Keratinocyte (primary cell): ENCODE measurements at regions not wholly inside any gene's neighbourhood (a gene's known extent, or its start where the extent isn't known, plus 50 kb on each side); places are given as distances from the start of the nearest gene placed in this dataset.

Experiments used
- DNase-seq: peaks from one replicate; pipeline ENCODE4 v3.0.0-alpha.2; 2011; ENCODE audit warnings: low read depth, missing footprints, low spot score
- FAIRE-seq: peaks from 2 replicates; lab custom pipeline; 2011; peaks lifted over from hg19 to GRCh38; lab: Jason Lieb, UNC
- H2AFZ ChIP-seq: 2 replicates; pipeline ENCODE4 v1.6.0; 2012; ENCODE audit warnings: low read length, control low read depth, inconsistent platforms; ENCODE audit not compliant: control insufficient read depth
- H3K27ac ChIP-seq: 2 replicates; pipeline ENCODE4 v1.5.1; 2011; ENCODE audit warnings: low read length; ENCODE audit not compliant: control insufficient read depth, insufficient read depth
- H3K27me3 ChIP-seq: 3 replicates; pipeline ENCODE4 v1.6.0; 2011; ENCODE audit warnings: low read length; ENCODE audit not compliant: control insufficient read depth, insufficient read depth; ENCODE audit errors: extremely low read depth
- H3K36me3 ChIP-seq, 2 experiments: 2 replicates in 1 of 2; 3 replicates in 1 of 2; pipeline ENCODE4 v1.5.1; 2011; ENCODE audit warnings: low read length in 2 of 2, mild to moderate bottlenecking in 1 of 2; ENCODE audit not compliant: control insufficient read depth in 2 of 2, insufficient read depth in 2 of 2; ENCODE audit errors: extremely low read depth in 1 of 2
- H3K4me1 ChIP-seq: 3 replicates; pipeline ENCODE4 v1.5.1; 2011; ENCODE audit warnings: low read length; ENCODE audit not compliant: control insufficient read depth, insufficient read depth; ENCODE audit errors: extremely low read depth
- H3K4me2 ChIP-seq: 3 replicates; pipeline ENCODE4 v1.6.0; 2011; ENCODE audit warnings: low read depth, low read length; ENCODE audit not compliant: control insufficient read depth, insufficient read depth; ENCODE audit errors: extremely low read depth
- H3K4me3 ChIP-seq, 3 experiments: fragments of 200-600 bp in 1 of 3; sonication (generic) in 1 of 3; 2 replicates in 2 of 3; 3 replicates in 1 of 3; pipeline ENCODE4 v1.5.1; 2011 to 2016; ENCODE audit warnings: low read length in 3 of 3, mild to moderate bottlenecking in 3 of 3, control low read depth in 2 of 3, inconsistent platforms in 1 of 3, low read depth in 1 of 3, mixed read lengths in 1 of 3, mixed run types in 1 of 3, moderate library complexity in 1 of 3; ENCODE audit not compliant: control insufficient read depth in 2 of 3, insufficient read depth in 2 of 3; ENCODE audit errors: extremely low read depth in 1 of 3
- H3K79me2 ChIP-seq: 2 replicates; pipeline ENCODE4 v1.6.0; 2012; ENCODE audit warnings: low read length; ENCODE audit not compliant: control insufficient read depth, insufficient read depth
- H3K9ac ChIP-seq: 3 replicates; pipeline ENCODE4 v1.6.0; 2011; ENCODE audit warnings: low read length; ENCODE audit not compliant: control insufficient read depth, insufficient read depth; ENCODE audit errors: extremely low read depth
- H3K9me1 ChIP-seq: 3 replicates; pipeline ENCODE4 v1.6.0; 2011; ENCODE audit warnings: low read length; ENCODE audit not compliant: control insufficient read depth, insufficient read depth; ENCODE audit errors: extremely low read depth
- H3K9me3 ChIP-seq: 2 replicates; pipeline ENCODE4 v1.5.1; 2012; ENCODE audit warnings: low read depth, low read length; ENCODE audit not compliant: control insufficient read depth
- H4K20me1 ChIP-seq: 3 replicates; pipeline ENCODE4 v1.6.0; 2011; ENCODE audit warnings: low read length; ENCODE audit not compliant: control insufficient read depth, insufficient read depth; ENCODE audit errors: extremely low read depth
- EZH2 ChIP-seq: IDR thresholded peaks from one replicate; pipeline ENCODE4 v1.6.1; 2012; ENCODE audit warnings: inconsistent platforms, mild to moderate bottlenecking, low read length, moderate library complexity
- dilution Hi-C: fragments of 300-500 bp; cut with MboI; formaldehyde crosslinking; loops from one replicate; pipeline ENCODE4 v1.7.0; 2020; ENCODE audit warnings: low sequenced_read_pairs; ENCODE audit not compliant: extremely low pct_ligation_motif_present
- TF ChIP-seq, protein P1 (sequence below), 3 experiments: IDR thresholded peaks in 1 of 3; conservative IDR thresholded peaks in 1 of 3; optimal IDR thresholded peaks in 1 of 3; 2 replicates in 2 of 3; 3 replicates in 1 of 3; pipeline versions ENCODE3 to v1.5.1; 2011; ENCODE audit warnings: low read length in 3 of 3, mild to moderate bottlenecking in 3 of 3, moderate library complexity in 2 of 3, control low read depth in 1 of 3, inconsistent platforms in 1 of 3; ENCODE audit not compliant: insufficient read depth in 2 of 3; ENCODE audit errors: extremely low read depth in 1 of 3

DNA sequence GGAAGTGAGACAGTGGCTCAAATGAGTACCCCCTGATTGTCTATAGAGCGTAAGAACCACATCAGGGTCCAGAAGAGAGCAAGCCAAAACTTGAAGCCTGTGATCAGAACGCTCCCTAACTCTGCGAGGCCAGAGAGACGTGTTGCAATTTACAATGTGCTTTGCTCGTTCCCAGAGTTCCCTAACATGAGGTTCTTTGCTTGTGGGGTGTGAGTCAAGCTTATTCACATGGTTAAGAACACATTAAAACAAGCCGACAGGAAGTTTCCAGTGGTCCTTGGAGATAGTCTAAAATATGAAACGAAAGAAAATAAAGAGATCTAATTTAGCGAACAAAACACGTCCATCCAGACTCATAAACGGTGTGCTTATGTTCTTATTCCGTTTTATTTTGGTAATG, 702.3 kb downstream of the TRIML1 start:
- no peaks in the 10 kb centered on the region for H3K9me3 ChIP-seq
- DNase-seq (no peak), FAIRE-seq (no peak)
- no peak overlapping the region for H3K4me2 ChIP-seq
- H3K27ac ChIP-seq = no peak overlapping the region
- TF ChIP-seq, protein P1, sequence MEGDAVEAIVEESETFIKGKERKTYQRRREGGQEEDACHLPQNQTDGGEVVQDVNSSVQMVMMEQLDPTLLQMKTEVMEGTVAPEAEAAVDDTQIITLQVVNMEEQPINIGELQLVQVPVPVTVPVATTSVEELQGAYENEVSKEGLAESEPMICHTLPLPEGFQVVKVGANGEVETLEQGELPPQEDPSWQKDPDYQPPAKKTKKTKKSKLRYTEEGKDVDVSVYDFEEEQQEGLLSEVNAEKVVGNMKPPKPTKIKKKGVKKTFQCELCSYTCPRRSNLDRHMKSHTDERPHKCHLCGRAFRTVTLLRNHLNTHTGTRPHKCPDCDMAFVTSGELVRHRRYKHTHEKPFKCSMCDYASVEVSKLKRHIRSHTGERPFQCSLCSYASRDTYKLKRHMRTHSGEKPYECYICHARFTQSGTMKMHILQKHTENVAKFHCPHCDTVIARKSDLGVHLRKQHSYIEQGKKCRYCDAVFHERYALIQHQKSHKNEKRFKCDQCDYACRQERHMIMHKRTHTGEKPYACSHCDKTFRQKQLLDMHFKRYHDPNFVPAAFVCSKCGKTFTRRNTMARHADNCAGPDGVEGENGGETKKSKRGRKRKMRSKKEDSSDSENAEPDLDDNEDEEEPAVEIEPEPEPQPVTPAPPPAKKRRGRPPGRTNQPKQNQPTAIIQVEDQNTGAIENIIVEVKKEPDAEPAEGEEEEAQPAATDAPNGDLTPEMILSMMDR (optimal IDR thresholded peaks at IDR 0.05 in 1 of 3, IDR thresholded peaks at IDR 0.05 in 1 of 3, conservative IDR thresholded peaks at IDR 0.05 in 1 of 3; ENCODE audit: extremely low read depth in 1 of 3, insufficient read depth in 2 of 3, low read length in 3 of 3) = no peak
- no peak for TF ChIP-seq EZH2
- no peaks in the 10 kb centered on the region for H3K36me3 ChIP-seq
- H3K9ac ChIP-seq = no peak overlapping the region
- dilution Hi-C loops = no loop called here
- no peak overlapping the region for H3K4me3 ChIP-seq
- no peaks in the 10 kb centered on the region for H3K27me3 ChIP-seq
- no peaks in the 10 kb centered on the region for H3K79me2 ChIP-seq
- no peaks in the 10 kb centered on the region for H3K4me1 ChIP-seq
- H3K9me1 ChIP-seq = no peaks in the 10 kb centered on the region
- H2AFZ ChIP-seq = no peak overlapping the region
- H4K20me1 ChIP-seq = no peaks in the 10 kb centered on the region

DNA sequence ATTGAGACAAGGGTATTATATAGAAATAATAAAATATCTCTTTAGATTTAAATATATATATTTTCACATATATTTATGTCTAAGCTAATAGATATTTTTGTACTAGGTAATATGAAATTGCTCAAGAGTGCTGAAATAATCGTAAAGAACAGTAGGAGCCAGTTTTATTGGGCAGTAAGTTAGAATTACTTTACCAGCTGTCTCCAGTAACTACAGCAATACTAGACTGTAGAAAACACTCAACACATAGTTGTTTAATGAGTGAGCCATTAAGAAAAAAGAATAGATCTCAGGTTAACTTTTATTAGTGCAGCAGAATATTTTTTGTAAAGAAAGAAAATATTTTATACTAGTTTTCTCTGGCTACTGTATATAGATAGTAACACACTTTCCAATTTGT, 715.2 kb downstream of the TRIML1 start:
- no peak overlapping the region for H3K4me2 ChIP-seq
- H3K27ac ChIP-seq = no peak overlapping the region
- H3K27me3 ChIP-seq = no peaks in the 10 kb centered on the region
- H3K4me1 ChIP-seq = no peaks in the 10 kb centered on the region
- no peak for DNase-seq
- H3K36me3 ChIP-seq = no peaks in the 10 kb centered on the region
- no peak overlapping the region for H3K9ac ChIP-seq
- no peak for FAIRE-seq
- H4K20me1 ChIP-seq = no peaks in the 10 kb centered on the region
- H3K79me2 ChIP-seq = no peaks in the 10 kb centered on the region
- H3K9me3 ChIP-seq = no peaks in the 10 kb centered on the region
- dilution Hi-C loops = no loop called here
- no peak overlapping the region for H2AFZ ChIP-seq
- no peaks in the 10 kb centered on the region for H3K9me1 ChIP-seq
- no peak for TF ChIP-seq EZH2
- TF ChIP-seq, protein P1 (optimal IDR thresholded peaks at IDR 0.05 in 1 of 3, IDR thresholded peaks at IDR 0.05 in 1 of 3, conservative IDR thresholded peaks at IDR 0.05 in 1 of 3; ENCODE audit: extremely low read depth in 1 of 3, insufficient read depth in 2 of 3, low read length in 3 of 3) = no peak
- no peak overlapping the region for H3K4me3 ChIP-seq
